ENCODE measurements at regions not wholly inside any gene's neighbourhood (a gene's known extent, or its start where the extent isn't known, plus 50 kb on each side); places are given as distances from the start of the nearest gene placed in this dataset.

DNA sequence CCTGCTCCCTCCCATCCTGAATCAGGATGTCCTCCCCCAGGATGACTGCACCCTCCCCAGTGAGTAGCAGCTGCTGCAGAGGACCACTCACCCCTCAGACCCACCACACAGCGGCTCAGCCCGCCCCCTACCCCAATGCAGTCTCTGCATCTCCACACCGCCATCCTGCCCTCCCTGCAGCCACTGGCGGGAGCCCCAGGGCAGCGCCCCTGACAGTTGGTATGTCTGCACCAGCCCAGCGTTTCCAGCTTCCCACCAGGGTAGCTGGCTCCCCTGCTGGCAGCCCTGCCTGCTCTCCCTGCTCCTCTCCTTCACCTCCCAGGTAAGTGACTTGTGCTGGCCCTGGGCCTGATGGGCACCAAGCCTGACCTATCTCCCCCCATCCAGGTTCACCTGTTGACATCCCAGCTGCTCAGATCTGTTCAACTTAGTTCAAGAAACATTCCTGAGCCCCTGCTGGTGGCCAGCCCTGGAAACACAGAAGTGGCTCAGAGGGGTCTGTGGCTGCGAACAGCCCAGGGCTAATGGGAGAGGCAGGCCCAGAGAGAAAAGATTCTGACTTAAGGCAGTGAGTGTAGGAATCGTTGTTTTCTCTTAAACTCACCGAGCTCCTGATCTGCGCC, 117.7 kb upstream of the RAB6C start:
- DNase-seq, result no peak

DNA sequence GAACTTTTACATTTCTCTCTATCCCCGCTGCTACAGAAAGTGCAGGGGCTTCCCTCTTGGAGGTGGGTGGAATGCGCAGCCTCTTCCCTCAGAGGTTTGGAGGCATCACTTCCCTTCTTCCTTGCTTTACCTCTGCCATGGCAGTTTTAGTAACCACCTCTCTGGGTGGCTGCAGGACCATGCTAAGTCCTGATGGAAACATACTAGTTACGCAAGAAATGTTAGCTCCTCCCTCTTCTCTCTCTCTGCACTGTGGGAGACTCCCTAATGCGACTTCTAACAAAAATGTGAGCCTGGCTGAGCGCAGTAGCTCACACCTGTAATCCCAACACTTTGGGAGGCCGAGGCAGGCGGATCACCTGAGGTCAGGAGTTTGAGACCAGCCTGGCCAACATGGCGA, 116.8 kb upstream of the RAB6C start:
- no peak for DNase-seq

DNA sequence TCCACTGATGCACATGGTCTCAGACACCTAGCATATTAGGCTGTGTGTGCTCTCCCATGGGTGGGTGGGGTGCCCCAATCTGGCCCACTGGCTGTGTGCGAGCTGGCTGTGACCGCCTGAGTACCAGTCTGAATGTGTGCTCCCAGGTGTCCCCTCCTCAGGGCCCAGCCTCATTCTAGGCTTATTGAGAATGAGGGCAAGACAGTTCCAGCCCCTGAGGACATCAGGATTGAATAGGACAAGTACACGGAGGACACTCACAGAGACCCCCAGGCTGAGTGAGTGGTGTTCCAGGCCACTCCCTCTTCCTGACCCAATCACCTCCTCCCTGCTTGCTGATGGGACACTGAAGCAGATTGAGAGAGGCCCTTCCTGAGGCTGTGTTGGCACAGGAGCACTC, 116.1 kb upstream of the RAB6C start:
- DNase-seq, result no peak

DNA sequence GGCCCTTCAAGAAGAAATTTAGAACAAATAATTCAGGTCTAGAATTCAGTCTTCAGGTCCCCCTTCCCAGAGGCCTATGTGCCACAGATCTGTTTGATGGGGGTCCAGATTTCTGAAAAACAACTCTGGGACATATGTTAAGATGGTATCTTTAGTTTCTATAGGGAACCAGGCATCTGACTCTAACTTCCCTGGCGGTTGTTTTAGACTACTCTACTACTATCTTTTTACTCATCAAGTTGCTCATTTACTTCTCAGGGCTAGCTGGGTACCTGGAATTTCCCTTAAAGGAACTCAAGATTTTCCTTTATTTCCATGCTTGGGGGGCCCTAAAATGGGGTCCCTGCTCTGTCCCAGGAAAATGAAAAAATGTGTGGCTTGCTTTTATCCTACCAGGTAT, 114.7 kb upstream of the RAB6C start:
- DNase-seq, result no peak

DNA sequence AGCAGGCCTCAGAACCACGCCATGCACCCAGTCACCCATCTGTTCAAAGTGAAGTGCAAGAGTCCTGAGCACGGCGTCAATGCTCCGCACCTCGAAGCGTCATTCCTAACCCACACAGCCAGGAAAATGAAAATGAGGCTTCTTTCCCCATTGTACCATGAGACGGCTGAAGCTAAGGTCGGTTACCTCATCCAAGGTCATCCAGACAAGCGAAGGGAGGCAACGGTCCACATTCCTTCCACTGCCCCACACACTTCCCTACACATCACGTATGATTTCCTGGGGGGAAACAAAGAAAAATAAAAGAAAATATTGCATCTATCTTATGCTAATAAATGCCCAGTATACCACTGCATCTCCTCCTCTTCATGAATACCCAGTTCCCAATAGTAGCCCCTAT, 113.5 kb upstream of the RAB6C start:
- DNase-seq, result no peak

DNA sequence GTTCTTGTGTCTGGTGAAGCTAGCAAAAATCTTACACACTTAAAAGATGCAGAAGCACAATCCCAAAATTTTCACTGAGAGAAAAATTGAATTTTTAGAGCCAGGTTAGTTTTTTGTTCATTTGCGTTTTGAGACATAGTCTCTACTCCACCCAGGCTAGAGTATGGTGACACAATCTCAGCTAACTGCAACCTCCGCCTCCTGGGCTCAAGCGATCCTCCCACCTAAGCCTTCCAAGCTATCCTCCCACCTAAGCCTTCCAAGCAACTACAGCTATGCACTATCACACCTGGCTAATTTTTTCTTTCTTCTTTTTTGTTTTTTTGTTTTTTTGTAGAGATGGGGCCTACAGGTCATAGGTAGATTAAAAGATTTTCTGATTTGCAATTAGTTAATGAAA, 113.1 kb upstream of the RAB6C start:
- no peak for DNase-seq

DNA sequence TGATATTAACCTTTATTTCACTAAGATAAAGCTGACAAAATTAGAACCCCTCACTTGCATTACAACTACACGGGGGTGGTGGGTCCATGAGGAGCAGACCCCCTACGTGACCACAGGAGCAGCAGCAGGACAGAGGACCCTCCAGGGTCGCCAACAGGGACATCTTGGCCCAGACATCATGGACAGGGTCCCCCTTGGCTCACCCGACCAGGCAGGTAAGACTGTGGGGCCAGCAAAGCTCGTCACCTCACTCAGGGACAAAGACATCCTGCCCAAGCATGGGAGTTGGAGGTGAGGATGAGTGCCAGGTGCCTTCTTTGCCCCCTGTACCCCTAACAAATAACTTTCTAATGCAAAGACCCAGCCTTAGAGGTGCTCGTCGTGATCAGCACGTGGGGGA, 111.3 kb upstream of the RAB6C start:
- no peak for DNase-seq

DNA sequence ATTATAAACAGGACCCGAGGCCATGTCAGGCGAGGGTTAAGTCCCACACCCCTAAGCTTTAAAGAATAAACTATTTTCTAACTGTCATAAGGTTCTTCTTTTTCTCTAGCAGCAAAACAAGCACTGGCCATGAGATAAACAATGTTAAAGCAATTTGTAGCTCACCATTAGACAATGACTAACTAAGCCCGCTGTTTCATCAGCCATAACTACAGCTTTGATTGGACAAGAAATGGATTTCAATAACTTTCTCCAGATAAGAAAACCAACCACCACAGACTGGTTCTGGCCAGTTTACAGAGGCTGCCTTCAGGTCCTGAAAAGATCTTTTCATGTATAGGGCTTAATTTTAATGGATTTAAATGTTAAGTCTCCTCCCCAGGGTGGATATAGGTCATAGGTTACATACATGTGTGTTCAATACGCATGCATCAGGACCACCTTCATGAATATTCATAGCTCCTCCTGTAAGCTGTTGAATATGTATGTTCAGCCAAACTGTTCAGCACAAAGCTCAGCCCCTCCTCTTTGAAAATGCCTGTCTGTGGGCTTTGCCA, 108.7 kb upstream of the RAB6C start:
- no peak for DNase-seq

DNA sequence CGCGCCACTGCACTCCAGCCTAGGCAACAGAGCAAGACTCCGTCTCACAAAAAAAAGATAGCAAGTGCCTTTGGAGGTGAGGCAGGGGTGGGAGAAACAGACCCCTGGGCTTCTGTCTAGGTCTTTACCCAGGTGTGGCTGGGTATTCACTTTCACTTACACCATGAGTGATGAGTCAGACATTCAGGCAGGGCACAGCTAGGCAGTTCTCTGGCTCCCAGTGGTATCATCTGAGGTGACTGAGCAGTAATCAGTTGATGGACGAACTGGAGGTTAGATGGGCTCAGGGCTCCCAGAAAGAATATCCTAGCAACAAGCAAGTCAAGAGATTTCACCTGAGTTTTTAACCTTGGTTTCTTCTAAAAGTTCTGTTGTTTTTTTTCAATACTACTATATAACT, 107.0 kb upstream of the RAB6C start:
- no peak for DNase-seq

DNA sequence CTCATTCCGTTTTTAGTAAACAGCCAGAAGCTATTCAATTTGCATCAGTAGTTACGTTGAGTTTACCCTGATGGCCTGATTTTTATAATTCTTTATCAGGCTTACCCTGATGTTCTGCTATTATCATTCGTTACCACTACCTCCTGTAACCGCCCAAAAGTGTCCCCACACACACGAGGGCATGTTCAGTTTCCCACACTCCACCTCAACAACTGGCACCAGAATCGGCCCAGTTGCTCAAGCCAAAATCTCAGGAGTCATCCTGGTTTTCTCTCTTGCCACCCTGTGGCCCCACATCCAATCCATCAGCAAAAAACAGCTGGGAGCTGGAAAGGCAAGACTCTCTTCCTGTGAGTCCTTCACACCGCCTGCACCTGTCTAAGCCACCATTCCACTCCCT, 102.9 kb upstream of the RAB6C start:
- DNase-seq, result no peak

DNA sequence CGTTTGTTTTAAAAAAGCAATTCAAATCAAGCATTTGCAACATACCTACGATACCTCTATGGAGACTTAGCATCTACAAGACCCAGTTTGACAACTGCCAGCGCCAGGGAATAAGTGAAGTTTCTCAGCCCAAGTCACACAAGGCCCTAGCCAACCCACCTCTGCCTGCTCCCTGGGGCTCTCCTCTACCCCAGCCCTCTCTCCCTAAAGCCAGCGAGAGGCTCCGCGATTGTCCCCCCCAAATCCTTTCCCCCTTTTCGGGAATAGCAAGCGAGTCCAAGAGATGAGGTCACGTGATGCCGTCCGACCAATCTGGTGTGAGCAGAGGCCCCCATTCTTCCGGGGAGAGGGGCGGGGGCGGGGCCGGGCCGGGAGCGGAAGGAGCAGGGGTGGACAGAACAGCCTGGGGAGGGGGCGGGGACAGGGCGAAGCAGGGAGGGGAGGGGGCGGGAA, 102.2 kb upstream of the RAB6C start:
- peak; percentile 53 to 96 (median 90) for DNase-seq

DNA sequence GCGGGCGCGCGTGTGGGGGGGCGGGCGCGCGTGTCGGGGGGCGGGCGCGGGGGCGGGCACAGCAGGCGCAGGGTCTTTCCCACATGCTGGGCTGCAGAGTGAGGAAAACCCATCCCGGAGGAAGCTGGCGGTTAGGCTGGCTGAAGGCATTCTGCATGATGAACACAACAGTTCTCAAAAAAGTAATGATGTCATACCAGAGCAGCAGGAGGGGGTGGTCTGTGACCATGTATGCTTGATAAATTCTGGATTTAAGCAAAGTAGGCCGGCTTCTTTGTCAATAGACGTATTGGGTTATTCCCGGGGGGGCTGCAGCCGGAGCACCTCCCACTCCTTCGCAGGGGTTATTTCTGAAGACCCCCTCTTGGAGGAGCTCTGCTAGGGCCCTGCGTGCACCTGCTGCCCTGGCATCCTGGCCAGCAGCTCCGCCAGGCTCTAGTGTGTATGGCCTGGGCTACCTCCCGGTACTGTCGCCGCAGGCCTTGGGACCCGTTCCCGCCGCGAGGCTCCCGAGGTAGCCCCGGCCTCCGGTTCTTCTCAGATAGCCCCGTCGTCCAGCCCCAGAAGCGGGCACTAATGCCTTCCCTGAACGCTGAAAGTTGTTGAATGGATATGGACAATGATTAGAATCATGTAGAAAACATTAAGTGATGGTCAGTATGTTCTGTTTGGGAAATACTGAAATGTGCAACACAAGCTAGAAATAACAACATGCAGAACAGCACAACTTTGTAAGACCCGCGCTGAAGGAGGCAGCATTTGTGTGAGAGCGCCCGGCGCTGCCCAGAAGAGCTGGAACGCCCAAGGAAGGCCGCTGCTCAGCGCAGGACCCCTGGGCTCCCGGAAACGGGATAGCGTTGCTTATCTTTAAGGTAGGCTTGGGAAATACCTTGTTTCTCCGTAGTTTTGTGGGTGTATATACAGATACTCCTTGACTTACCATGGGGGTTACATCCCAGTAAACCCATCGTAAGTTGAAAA, 101.4 kb upstream of the RAB6C start:
- peak in 46 of 58 donors; percentile 9 to 85 (median 62) for DNase-seq

DNA sequence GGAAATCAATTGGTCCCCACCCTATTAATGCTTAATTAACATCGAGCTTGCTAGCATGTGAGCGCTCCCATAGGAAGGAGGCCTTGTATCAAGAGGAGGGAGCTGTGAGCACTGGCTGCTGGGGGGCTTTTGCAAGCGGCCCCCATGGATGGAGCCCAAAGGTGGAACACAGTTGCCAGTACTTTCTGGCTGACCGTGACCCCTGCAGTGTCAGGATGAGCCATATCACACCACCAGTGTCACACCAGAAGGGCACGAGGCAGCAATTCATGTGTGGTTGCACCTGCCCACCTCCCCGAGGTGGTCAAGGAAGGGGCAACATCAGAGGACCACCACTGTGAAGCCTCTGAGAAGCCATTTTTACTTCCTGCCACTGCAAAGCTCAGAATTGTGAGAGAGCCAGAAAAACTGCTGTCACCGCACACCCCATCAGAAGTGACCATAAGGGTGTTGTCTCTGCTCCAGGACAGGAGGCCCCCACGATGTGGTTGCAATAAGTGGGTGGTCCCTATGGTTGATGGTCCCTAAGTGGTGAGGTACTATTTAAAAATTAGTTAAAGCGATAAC, 99.8 kb upstream of the RAB6C start:
- no peak for DNase-seq

DNA sequence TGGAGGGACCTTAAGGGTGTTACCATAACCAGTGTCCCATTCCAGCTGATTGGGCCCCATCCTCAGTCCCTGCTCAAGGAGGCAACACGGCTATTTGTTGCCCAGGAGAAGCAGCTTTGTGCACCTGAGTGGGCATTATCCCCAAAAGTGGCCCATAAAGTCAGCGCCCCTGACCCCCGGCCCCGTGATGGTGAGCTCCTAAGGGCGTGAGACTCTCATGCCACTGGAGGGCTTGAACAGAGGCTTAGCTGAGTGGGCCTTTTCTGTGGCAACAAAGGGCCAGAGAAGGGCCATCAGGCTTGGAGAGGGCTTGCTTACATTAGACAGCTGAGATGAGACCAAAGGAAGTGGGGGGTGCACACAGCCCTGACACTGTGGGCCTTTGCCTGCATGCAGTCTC, 99.2 kb upstream of the RAB6C start:
- DNase-seq, result no peak

DNA sequence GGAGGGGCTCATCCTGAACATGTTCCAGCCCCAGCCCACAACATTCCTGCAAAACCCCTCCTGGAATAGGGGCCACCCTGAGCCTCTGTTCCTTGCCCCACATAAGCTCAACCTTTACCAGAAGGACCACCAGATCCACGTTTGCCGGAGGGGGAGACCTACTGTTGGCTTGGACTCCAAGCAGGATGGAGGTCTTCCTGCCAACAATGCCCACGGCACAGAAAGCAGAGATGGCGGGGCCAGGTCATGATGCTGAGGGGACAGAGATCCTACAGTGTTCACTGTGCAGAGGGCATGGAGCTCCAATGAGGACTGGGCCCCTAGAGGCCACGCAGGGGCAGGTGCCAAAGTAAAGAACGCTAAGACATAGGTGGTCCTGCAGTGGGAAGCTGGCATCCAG, 98.5 kb upstream of the RAB6C start:
- DNase-seq, result no peak

DNA sequence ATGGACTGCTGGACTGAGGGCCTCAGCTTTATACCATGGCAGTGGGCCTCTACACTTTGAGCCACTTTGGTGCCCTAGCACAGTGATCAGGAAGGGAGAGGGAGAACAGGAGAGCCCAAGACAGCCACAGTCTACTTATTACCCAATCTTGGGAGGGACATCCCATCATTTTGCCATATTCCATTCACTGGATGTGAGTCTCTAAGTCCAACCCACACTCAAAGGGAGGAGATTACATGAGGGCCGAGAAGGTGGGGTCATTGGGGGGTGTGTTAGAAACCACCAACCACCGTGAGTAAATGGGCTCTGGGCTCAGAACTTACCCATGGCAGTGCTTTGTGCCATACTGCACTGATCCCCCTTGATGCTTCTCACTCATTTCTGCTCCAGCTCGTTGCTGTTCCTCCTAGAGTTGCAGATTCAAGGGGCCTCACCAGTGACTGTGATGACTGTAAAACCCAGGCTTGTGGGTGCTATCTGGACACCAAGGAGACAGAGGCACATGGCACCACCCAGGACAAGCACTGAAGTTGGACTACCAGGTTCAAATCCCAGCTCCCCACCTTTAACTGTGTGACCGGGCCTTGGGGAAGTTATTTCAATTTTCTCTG, 97.6 kb upstream of the RAB6C start:
- no peak for DNase-seq

DNA sequence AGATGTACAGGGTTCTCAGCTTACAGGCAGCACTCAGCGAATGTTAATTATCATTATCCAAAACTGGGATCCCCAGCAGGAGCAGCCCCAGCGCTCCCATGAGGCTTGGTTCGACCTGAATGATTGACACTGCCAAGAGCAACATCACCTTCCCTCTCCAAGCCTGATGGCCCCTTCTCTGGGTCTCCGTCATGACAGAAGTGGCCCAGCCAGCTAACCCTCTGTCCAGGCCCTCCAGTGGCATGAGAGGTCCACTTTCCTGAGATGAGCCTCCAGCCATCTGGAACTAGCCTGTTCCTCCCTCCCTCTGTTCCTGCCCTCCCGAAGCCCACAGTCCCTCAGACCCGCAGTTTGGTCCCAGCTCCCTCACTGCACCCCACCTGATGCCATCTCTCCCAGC, 97.0 kb upstream of the RAB6C start:
- no peak for DNase-seq

DNA sequence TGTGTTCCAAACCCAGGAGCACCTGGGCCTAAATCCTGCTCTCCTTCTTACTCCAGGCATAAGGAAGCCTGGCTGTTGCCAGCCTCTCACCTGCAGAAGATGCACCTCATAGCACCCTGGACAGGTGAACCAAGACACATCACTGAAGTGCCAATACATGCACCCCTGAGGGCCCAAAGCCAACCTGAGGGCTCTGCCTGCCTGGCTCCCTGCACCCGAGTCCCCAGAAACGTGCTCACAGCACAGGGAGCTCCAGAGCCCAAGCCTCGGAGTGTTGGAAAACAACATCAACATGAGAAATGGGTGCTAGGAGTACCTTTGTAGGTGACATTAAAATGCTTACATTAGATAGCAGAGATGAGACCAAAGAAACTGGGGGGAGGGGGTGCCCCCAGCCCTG, 96.3 kb upstream of the RAB6C start:
- DNase-seq, result no peak

DNA sequence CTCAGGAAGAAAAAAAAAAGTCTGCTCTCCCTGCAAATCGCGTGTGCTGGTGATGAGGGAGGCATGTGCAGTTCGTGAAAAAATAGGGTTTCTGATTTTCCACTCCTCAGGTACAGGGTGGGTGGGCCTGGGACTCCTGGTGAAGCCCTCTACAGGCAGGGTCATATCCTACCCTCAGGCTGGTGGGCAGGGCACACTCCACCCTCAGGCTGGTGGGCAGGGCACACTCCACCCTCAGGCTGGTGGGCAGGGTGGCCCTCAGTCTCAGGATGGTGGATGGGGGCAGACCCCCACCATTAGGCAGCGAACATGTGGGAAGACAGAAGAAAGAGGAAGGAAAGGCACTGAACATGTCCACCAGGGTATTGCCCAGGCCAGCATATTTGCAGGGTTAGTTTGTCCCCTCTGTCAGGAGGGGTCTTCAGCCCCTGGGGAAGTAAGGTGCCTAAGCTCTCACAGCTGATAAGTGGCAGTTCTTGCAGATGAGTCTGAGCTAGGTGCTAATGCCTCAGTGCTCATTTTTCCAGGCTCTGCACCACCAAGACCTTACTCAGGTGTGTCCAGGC, 95.2 kb upstream of the RAB6C start:
- no peak for DNase-seq

DNA sequence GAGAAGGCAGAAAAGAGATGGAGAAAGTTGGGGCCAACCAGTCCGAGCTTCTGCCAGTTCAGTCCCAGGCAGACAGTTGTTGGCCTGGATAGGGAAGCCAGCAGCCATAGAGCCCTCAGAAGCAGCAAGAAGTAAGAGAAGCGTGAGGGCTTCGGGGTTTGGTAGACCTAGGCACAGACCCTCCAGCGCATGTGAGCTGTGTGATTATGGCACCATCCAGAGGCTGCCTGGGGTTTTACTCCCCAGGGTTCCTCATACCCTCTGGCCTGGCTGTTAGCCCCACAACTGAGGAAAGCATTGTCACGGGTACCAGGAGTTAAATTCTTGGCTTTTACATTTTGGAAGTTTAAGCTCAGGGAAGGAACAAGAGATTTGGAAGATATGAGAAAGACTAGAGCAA, 93.7 kb upstream of the RAB6C start:
- no peak for DNase-seq

DNA sequence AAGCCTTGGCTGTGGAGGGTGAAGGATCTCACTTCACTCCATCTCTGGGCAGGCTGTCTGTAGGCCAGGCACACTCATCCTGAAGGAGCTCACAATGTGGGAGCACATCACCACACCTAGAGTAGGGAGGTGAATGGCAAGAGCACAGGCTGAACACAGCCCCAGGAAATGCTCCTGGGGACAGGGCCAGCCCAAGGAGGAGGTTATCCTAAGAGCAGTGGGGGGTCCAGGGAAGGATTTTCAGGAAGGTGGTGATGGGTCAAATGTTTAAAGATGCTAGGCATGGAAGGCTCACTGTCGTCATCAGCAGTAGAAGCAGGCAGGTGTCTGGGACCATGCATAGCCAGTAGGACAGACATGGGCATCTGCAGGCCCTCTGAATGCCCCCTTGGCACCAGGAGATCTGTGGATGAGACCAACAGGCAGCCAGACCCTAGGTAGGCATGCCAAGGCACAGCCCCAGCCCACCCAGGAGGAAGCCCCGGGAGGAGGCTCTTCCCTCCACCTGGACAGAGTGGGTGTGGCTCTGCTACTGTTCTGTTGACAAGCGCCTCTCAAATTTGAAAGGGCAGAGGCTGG, 91.7 kb upstream of the RAB6C start:
- DNase-seq, result no peak
